ENCODE measurements at regions not wholly inside any gene's neighbourhood (a gene's known extent, or its start where the extent isn't known, plus 50 kb on each side); places are given as distances from the start of the nearest gene placed in this dataset.
"Not testable (repeated sequence)": the region's sequence is repeated elsewhere in the genome, so short reads cannot be mapped to it uniquely, and the experiment has no call there.

GRCh38 chr1:178572604-178573003, 59.7 kb downstream of the TEX35 start:
- DNase-seq (ENCODE audit: low spot score) = no peak

DNA sequence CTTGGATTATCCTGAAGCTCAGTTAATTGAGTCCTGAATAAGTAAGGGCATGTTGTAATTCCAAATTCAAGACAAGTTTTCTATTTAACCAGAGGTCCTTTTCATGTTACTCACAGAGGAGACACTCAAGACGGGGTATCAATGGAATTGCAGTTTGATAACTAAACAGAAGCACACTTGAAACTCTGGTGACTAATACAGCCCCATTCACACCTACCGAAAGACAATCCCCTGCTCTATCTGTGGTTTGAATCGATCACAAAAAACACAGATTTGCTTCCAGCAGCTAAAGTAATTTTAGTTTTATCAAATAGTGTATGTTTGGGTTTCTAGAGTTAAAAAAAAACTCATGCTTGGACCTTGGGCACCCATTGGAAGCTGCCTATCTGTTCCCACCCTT, 60.4 kb downstream of the TEX35 start:
- DNase-seq (ENCODE audit: low spot score) = peak; percentile 33

DNA sequence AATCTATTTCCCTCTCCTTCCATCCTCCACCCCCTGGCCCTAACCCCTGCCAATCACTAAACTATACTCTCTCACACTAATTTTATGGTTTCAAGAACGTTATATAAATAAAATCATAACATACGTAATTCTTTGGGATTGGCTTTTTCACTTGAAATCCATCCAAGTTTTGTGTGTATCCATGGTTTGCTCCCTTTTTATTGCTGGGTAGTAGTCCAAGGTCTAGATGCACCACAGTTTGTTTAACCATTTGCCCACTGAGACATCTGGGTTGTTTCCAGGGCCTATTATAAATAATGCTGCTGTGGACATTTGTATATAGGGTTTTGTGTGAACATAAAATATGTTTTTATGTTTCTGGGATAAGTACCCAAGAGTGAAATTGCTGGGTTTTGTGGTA, 61.4 kb downstream of the TEX35 start:
- DNase-seq (ENCODE audit: low spot score) = no peak

GRCh38 chr1:178575611-178576361, 62.9 kb downstream of the TEX35 start:
- peak; percentile 53 for DNase-seq (ENCODE audit: low spot score)

DNA sequence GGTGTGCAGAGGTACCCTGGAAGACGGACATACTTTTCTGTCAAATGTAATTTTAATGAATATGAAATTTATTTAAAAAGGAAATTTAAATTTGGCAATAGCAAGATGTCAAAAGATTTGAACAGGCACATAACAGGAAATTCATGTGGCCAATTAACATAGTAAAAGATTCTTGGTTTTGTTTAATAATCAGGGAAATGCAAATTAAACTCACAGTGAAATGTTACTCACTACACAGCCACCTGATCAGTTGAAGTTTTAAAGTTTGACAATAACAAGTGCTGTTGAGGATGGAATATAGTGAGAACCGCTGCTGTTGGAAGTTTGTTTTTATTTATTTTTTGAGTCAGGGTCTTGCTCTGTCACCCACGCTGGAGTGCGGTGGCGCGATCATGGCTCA, 63.9 kb downstream of the TEX35 start:
- DNase-seq (ENCODE audit: low spot score) = no peak

DNA sequence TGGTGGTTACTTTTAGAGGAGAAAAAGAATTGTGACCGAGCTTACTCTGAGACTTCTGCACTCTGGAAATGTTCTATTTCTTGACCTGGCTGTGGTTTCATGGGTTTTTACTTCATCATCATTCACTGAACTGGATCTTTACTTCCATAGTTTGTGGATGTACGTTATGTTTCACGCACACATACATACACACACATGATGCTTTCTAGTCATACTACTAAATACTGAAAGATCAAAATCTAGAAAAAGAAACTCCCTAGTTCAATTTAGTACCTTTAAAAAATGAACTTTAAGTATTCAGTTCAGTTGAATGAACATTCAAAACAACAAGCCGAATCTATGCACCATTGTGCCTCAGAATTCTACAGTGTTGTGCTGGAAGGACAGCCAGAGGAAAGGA, 65.0 kb downstream of the TEX35 start:
- DNase-seq (ENCODE audit: low spot score) = no peak

DNA sequence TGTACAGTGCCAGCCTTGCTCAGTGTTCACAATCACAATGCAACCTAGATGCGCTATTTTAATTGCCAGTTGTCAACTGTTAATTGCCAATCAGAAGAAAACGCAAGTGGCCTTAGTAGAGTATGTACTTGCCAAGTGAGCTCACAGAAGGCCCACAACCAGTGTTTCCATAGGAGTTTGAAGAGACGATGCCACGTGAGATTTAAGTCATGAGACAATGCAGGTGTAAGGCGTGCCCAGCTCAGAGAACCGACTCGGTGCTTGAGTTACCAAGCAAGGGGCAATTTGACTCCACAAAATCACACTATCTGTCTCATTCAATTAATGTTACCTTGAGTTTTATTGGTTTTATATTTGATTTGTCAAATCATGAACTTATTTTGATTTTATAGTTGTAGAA, 65.6 kb downstream of the TEX35 start:
- no peak for DNase-seq (ENCODE audit: low spot score)

- DNase-seq (ENCODE audit: low spot score) = no peak
Measured at GRCh38 chr1:178579095-178579494, 66.2 kb downstream of the TEX35 start.

DNA sequence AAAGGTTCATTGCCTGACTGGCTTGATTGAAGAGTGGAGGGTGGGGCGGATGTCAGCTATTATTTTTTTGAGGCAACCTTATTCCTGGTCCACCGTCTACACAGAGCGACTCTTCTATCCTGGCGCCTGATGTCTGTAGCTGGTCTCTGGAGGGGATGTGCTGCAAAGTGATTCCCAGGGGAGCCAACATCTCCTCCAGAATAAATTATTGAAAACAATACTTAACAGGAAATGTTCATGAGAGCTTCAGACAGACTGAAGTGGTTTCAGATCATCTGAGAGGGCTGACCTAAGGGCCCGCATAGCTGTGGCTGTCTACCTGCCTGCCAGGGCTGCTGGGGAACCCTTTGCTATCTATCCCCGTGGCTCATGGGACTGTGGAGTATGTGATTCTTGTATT, 66.7 kb downstream of the TEX35 start:
- DNase-seq (ENCODE audit: low spot score) = no peak

- no peak for DNase-seq (ENCODE audit: low spot score)
Measured at GRCh38 chr1:178580096-178580495, 67.2 kb downstream of the TEX35 start.

DNA sequence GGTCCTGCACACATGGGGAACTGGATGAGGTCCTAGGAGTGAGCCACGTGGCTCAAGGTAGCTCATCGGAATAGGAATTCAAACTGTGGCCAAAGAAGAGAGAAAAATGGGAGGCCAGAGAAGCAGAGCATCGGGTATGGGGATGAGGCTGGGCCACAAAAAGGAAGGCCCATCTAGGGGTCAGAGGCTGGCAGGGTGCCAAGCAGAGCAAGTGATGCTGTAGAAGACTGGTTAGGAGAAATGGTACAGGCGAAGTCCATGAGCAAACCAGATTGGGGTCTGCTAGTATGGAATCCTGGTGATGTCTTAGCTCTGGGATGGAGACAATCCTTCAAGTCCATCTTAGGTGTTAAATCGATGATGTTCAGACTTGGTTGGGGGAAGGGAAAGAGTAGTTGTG, 68.0 kb downstream of the TEX35 start:
- no peak for DNase-seq (ENCODE audit: low spot score)

DNA sequence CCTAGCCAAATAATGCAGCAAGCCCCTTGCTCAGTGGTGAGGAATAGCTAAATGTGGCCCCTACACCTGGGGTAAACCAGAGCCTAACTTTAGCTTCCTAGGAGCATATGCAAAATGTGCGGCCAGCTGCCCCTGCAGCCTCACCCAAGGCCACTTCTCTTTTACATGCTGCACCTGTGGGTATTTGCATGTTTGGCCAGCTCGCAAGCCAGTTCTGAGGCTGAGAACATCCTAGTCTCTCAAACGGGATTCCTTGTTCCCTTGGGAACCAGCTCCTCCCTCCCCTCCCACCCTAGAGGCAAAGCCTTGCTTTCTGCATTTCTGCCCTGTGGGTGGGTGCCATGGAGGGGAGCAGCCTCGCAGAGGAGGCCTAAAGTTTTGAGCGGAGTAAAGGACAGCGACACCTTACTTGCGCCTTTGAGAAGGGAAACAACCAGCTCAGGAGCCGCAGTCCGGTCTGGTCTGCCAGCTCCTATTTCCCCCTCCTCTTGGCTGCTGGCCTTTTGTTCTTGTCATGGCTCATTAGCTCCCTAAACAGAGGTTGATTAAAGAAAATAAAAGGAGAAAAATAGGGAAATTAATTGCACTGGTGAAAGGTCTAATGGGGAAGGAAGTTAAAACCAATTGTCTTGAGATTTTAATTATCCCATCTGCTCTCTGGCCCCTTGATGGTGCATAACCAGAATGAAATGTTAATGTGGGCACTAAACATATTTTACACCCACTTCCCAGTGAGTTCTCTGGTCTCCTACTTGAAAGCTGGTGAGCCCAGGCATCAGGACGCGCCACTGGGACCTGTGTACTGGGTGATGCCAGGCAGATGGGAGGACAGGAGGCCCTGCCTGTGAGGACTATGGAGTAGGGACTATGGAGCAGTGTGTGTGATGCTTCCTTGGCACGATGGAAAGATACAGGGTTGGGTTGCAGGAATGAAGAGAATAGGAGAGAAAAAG, 68.7 kb downstream of the TEX35 start:
- DNase-seq (ENCODE audit: low spot score) = no peak

DNA sequence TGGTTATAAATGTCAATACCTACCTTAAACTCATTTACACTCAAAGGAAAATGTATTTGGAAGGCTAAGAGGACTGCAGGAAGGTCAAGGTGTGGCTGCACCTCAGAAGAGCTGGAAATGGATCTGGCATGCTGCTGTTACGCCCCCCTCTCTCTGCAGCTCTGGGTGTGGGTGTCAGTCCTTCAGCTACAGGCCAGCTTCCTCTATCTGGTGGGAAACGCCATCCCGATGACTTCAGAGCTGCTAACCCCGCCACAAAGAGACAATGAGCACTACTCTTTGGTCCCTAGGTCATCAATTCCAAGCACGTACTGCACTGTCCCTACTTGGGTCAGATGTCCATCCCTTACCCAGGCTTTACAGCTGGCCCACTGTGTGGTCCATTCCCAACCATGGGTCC, 74.2 kb downstream of the TEX35 start:
- DNase-seq (ENCODE audit: low spot score) = no peak

GRCh38 chr1:178587975-178588374, 75.1 kb downstream of the TEX35 start:
- no peak for DNase-seq (ENCODE audit: low spot score)

GRCh38 chr1:178589042-178589441, 76.1 kb downstream of the TEX35 start:
- not testable (repeated sequence) for DNase-seq (ENCODE audit: low spot score)

DNA sequence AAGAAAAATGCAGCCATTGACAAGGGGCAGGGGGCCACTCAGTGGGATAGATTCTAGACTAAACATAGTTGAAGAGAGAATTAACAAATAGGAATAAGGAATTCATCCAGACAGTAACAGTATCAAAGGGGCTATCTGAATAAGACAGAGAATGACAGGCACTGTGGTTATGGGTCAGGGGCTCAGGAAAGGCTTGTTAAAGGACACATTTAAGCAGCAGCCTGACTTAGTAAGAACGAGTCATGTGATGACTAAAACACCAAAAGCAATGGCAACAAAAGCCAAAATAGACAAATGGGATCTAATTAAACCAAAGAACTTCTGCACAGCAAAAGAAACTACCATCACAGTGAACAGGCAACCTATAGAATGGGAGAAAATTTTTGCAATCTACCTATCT, 78.9 kb downstream of the TEX35 start:
- DNase-seq (ENCODE audit: low spot score) = not testable (repeated sequence)

GRCh38 chr1:178593515-178593914, 80.6 kb downstream of the TEX35 start:
- DNase-seq (ENCODE audit: low spot score) = peak; percentile 59

- no peak for DNase-seq (ENCODE audit: low spot score)
Measured at GRCh38 chr1:178594133-178594532, 81.2 kb downstream of the TEX35 start.

- DNase-seq (ENCODE audit: low spot score) = no peak
Measured at GRCh38 chr1:178595491-178595890, 82.6 kb downstream of the TEX35 start.

GRCh38 chr1:178599087-178599486, 86.2 kb downstream of the TEX35 start:
- DNase-seq (ENCODE audit: low spot score) = no peak

DNA sequence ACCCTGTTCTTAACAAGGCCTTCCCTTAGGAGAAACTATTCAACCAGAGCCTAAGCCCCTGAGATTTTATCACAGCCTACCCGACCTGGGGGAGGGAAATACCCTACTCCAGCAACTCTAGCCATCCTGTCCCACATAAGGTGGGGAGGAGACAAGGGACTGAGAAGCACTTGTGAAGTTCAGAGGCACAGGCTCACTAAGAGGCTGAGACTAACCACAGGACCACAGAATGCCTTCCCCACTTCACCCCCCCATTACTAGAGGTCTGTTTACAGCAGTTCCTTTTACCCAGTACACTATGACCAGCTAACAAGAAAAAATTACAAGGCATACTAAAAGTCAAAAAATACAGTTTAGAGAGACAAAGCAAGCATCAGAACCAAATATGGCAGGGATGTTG, 86.8 kb downstream of the TEX35 start:
- no peak for DNase-seq (ENCODE audit: low spot score)

GRCh38 chr1:178603926-178604325, 91.0 kb downstream of the TEX35 start:
- DNase-seq (ENCODE audit: low spot score) = no peak

- DNase-seq (ENCODE audit: low spot score) = no peak
Measured at GRCh38 chr1:178606839-178607238, 93.9 kb downstream of the TEX35 start.
